Karpas-422 (cell line): ENCODE measurements at regions not wholly inside any gene's neighbourhood (a gene's known extent, or its start where the extent isn't known, plus 50 kb on each side); places are given as distances from the start of the nearest gene placed in this dataset.
A peak's percentile ranks its signal among the peaks of the same experiment; 100 is the strongest.

ENCODE experiments used
- DNase-seq: peaks from one replicate; pipeline ENCODE4 v3.0.0-alpha.2; 2015
- H2AFZ ChIP-seq: fragments of 200-600 bp; sonication (generic); 2 replicates; pipeline ENCODE4 v1.6.1; 2014; ENCODE audit warnings: antibody characterized with exemption, low read length, mixed read lengths
- H3K27ac ChIP-seq: fragments of 200-600 bp; sonication (generic); 2 replicates; pipeline ENCODE4 v1.5.1; 2014; ENCODE audit warnings: mild to moderate bottlenecking, low read length, moderate library complexity
- H3K27me3 ChIP-seq: fragments of 200-600 bp; sonication (generic); 2 replicates; pipeline ENCODE4 v1.6.1; 2014; ENCODE audit warnings: low read length, mixed read lengths
- H3K36me3 ChIP-seq: fragments of 200-600 bp; sonication (generic); 2 replicates; pipeline ENCODE4 v1.6.1; 2014; ENCODE audit warnings: low read length, mixed read lengths; ENCODE audit not compliant: insufficient read depth
- H3K4me1 ChIP-seq: fragments of 200-600 bp; sonication (generic); 2 replicates; pipeline ENCODE4 v1.6.1; 2014; ENCODE audit warnings: mild to moderate bottlenecking, low read length, mixed read lengths
- H3K4me2 ChIP-seq: fragments of 200-600 bp; sonication (generic); 2 replicates; pipeline ENCODE4 v1.6.1; 2014; ENCODE audit warnings: low read length, low read depth, mild to moderate bottlenecking; ENCODE audit not compliant: poor library complexity, severe bottlenecking
- H3K4me3 ChIP-seq: fragments of 200-600 bp; sonication (generic); 2 replicates; pipeline ENCODE4 v1.5.1; 2014; ENCODE audit warnings: mild to moderate bottlenecking, antibody characterized with exemption, low read length, mixed read lengths
- H3K79me2 ChIP-seq: fragments of 200-600 bp; sonication (generic); 2 replicates; pipeline ENCODE4 v1.6.1; 2014; ENCODE audit warnings: mild to moderate bottlenecking, low read length, mixed read lengths
- H3K9ac ChIP-seq: fragments of 200-600 bp; sonication (generic); 2 replicates; pipeline ENCODE4 v1.6.0; 2014; ENCODE audit warnings: low read length
- H3K9me2 ChIP-seq: fragments of 200-600 bp; sonication (generic), shearing (Covaris generic); replicated peaks from 2 replicates; pipeline ENCODE4 v1.6.0; 2014; ENCODE audit warnings: mild to moderate bottlenecking, low read length, moderate library complexity; ENCODE audit not compliant: insufficient read depth
- H3K9me3 ChIP-seq: fragments of 300-700, 200-600 bp; sonication (generic); 2 replicates; pipeline ENCODE4 v1.6.1; 2014; ENCODE audit warnings: low read length, mixed read lengths
- H4K20me1 ChIP-seq: fragments of 200-600 bp; sonication (generic); 2 replicates; pipeline ENCODE4 v1.6.1; 2014; ENCODE audit warnings: mild to moderate bottlenecking, antibody characterized with exemption, low read length, low read depth; ENCODE audit not compliant: insufficient read depth

DNA sequence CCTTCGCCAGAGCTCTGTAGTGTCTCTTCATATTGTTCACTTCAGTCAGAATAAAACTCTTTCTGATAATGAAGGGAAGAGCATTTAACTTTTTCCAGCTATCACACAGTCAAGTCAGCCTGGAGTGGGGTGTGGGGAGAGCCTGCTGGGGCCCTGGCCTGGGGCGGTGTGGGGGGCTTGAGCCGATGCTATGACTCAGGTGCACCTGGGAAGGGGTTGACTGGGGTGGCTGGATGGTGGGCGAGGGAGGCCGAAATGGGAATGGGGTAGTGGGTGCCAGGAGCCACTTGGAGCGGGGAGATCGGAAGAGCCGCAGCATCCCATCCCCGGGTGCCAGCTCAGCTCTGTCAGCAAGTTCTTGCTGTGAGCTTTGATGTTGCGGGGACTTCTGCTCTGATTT lies 100.9 kb downstream of the NXPE2 start:
- Histone ChIP-seq H3K4me1 (peaks cover 19% of the 10 kb centered on the region), H3K79me2 (no peaks in the 10 kb centered on the region), H3K4me3 (no peak overlapping the region), H4K20me1 (no peaks in the 10 kb centered on the region), H3K36me3 (no peaks in the 10 kb centered on the region), H3K27me3 (no peaks in the 10 kb centered on the region), H3K27ac (no peak overlapping the region), H3K9me3 (no peaks in the 10 kb centered on the region), H3K9me2 (no peaks in the 10 kb centered on the region), H3K9ac (no peak overlapping the region), H2AFZ (no peak overlapping the region), H3K4me2 (no peak overlapping the region)
- no peak for DNase-seq

DNA sequence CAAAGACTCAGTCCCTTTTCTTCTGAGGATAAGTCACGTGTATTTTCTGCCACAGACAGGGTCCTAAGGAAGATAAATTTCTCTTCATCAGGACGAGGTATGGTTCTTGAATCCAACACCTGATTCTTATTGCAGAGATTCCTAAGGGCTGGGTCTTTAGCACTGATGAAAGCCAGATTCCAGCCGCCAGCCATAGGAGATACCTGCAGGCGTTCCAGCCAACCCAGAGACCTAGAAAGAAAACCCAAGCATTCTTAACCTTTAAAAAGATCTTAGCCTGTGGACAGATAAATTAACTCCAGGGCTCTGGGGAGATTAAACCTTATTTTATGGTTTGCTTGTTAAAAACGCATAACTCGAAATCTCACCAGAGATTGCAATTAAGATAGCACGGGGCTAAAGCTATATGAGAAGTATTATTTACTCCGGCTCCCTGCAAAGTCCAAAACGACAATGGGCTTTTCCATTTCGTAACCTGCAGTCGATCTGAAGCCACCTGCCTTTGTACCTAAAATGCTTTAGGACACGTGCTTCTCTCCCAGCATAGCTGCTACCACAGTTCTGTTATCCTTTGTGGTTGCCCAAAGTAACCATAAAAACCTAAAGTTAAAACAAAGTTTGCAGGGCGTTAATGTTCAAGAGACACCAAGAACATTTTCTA lies 104.5 kb downstream of the NXPE2 start:
- Histone ChIP-seq H3K4me3 (no peak overlapping the region), H3K9ac (no peak overlapping the region)

DNA sequence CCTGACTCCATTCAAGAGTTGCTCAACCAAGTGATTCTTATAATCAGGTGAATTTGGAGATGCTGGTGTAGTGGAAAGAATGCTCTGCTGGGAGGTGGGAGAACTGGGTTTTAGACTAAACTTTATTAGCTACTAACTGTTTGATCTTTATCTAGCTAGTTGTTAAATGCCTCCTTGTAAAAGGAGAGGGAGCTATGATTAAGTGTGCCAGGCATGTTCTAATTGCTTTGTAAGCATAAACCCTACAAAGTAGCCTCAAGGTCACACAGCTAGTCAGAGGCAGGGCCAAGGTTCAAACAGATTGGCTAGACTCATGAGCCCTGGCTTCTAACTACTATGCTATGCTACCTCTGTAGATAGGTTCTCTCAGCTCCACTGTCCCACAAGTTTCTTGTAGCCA lies 105.5 kb downstream of the NXPE2 start:
- Histone ChIP-seq H3K4me2 (no peak overlapping the region), H3K4me1 (peaks cover 24% of the 10 kb centered on the region), H3K9me2 (no peaks in the 10 kb centered on the region), H3K27me3 (no peaks in the 10 kb centered on the region), H2AFZ (no peak overlapping the region), H3K9ac (no peak overlapping the region), H3K4me3 (no peak overlapping the region), H3K36me3 (no peaks in the 10 kb centered on the region), H3K9me3 (no peaks in the 10 kb centered on the region), H3K79me2 (no peaks in the 10 kb centered on the region), H4K20me1 (no peaks in the 10 kb centered on the region), H3K27ac (no peak overlapping the region)
- no peak for DNase-seq

More for the DNA sequence above, 104.5 kb downstream of the NXPE2 start:
- H4K20me1 ChIP-seq = no peaks in the 10 kb centered on the region
- peaks cover 28% of the 10 kb centered on the region for H3K4me1 ChIP-seq
- H3K79me2 ChIP-seq = no peaks in the 10 kb centered on the region
- H3K4me2 ChIP-seq = no peak overlapping the region
- H3K27ac ChIP-seq = no peak overlapping the region
- no peaks in the 10 kb centered on the region for H3K9me2 ChIP-seq
- DNase-seq = no peak
- no peaks in the 10 kb centered on the region for H3K27me3 ChIP-seq
- no peaks in the 10 kb centered on the region for H3K9me3 ChIP-seq
- H2AFZ ChIP-seq = no peak overlapping the region
- H3K36me3 ChIP-seq = no peaks in the 10 kb centered on the region

DNA sequence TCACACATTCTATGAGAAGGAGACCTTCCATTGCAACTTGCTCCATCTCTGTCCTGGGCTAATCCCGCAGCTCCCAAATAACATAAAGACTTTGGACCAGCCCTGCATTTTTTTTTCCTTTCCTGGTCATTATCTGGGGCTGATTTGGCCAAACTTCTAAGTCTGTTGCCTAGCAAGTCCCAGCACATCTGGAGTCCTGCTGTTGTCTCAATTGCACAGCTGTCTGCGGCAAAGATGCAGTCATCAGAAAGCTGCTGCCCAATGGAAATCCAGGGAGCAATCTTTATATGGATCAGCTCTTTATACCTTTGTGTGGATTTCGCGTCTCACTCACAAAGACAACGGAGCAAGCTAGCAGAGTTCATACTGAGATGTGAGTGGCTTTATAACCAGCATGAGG lies 105.9 kb downstream of the NXPE2 start:
- no peak overlapping the region for H2AFZ ChIP-seq
- no peaks in the 10 kb centered on the region for H3K36me3 ChIP-seq
- no peak overlapping the region for H3K9ac ChIP-seq

DNA sequence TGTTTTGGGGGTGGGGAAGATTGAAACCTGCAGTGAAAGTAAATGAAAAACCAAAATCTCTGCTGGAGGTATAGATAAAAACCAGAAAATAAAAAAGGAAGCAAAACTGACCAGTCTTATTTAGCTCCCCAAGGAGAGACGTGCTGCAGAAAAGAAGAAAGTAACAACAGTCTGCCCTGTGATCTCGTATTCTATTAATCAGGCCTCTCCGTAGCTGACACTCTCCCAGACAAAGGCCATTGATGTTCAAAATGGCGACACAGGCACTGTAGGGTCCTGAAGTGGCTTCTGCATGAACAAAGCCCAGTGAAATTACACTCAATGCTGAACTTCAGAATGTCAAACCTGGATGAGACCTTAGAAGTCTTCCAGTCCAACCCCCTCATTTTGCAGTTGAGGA lies 106.6 kb downstream of the NXPE2 start:
- H3K9me2 ChIP-seq = no peaks in the 10 kb centered on the region
- H3K79me2 ChIP-seq = no peaks in the 10 kb centered on the region
- no peaks in the 10 kb centered on the region for H3K27me3 ChIP-seq
- no peak overlapping the region for H3K4me2 ChIP-seq
- no peak overlapping the region for H3K9ac ChIP-seq
- H3K27ac ChIP-seq = no peak overlapping the region
- no peak overlapping the region for H2AFZ ChIP-seq
- peaks cover 24% of the 10 kb centered on the region for H3K4me1 ChIP-seq
- no peak overlapping the region for H3K4me3 ChIP-seq
- H4K20me1 ChIP-seq = no peaks in the 10 kb centered on the region
- peak; percentile 29 for DNase-seq
- H3K9me3 ChIP-seq = no peaks in the 10 kb centered on the region
- no peaks in the 10 kb centered on the region for H3K36me3 ChIP-seq

More for the DNA sequence above, 105.9 kb downstream of the NXPE2 start:
- Histone ChIP-seq H4K20me1 (no peaks in the 10 kb centered on the region), H3K4me3 (no peak overlapping the region), H3K27ac (no peak overlapping the region), H3K27me3 (no peaks in the 10 kb centered on the region), H3K4me1 (peaks cover 24% of the 10 kb centered on the region), H3K4me2 (no peak overlapping the region), H3K9me3 (no peaks in the 10 kb centered on the region), H3K79me2 (no peaks in the 10 kb centered on the region), H3K9me2 (no peaks in the 10 kb centered on the region)
- peak; percentile 29 for DNase-seq

DNA sequence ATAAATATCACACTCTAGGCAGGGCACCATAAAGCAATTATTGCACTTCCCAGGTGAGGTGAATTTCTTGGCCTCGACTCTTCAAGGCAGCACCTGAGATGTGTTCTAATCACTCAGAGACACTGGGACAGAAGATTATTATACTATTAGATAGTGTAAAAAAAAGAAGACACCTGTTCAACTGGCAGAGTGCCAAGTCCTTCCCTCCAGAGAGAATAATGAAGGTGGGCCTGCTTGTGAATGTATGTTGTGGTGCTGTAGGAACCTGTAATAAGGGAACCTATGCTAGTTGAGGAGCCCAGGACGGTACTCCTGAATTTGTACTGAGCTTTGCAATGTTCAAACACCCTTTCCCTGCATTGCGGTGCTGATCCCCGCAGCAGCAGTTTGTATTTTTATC lies 107.5 kb downstream of the NXPE2 start:
- peak; percentile 41 for DNase-seq
- Histone ChIP-seq H3K9me2 (no peaks in the 10 kb centered on the region), H3K79me2 (no peaks in the 10 kb centered on the region)

DNA sequence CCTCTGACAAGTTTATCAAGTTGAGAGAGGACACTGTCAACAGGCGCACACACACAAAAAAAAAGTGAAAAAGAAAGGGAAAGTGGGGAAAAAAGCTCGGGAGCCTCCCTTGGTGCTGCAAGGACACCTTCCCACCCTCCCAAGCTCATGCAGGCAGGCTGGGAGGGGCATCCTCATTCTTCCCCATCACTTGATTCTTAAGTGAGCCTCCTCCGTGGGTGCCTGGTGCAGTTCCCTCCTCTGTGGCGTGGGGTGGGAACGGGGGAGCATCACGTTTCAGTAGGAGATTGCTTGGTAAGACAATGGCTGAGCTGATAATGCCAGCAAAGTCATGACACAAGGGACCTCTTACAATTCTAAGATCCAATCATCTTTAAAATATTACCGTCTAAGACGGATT lies 108.8 kb downstream of the NXPE2 start:
- H3K9me2 ChIP-seq = no peaks in the 10 kb centered on the region
- DNase-seq = no peak
- no peak overlapping the region for H3K27ac ChIP-seq
- no peak overlapping the region for H3K9ac ChIP-seq
- no peaks in the 10 kb centered on the region for H3K79me2 ChIP-seq
- no peaks in the 10 kb centered on the region for H3K9me3 ChIP-seq
- H3K4me3 ChIP-seq = no peak overlapping the region
- no peaks in the 10 kb centered on the region for H4K20me1 ChIP-seq
- no peak overlapping the region for H2AFZ ChIP-seq
- H3K36me3 ChIP-seq = no peaks in the 10 kb centered on the region
- H3K27me3 ChIP-seq = no peaks in the 10 kb centered on the region
- H3K4me2 ChIP-seq = no peak overlapping the region
- peaks cover 15% of the 10 kb centered on the region for H3K4me1 ChIP-seq

More for the DNA sequence above, 107.5 kb downstream of the NXPE2 start:
- H3K9me3 ChIP-seq = no peaks in the 10 kb centered on the region
- no peak overlapping the region for H3K4me3 ChIP-seq
- H4K20me1 ChIP-seq = no peaks in the 10 kb centered on the region
- H3K27me3 ChIP-seq = no peaks in the 10 kb centered on the region
- no peak overlapping the region for H3K9ac ChIP-seq
- H3K36me3 ChIP-seq = no peaks in the 10 kb centered on the region
- H3K27ac ChIP-seq = no peak overlapping the region
- H3K4me1 ChIP-seq = peaks cover 15% of the 10 kb centered on the region
- no peak overlapping the region for H3K4me2 ChIP-seq
- no peak overlapping the region for H2AFZ ChIP-seq

DNA sequence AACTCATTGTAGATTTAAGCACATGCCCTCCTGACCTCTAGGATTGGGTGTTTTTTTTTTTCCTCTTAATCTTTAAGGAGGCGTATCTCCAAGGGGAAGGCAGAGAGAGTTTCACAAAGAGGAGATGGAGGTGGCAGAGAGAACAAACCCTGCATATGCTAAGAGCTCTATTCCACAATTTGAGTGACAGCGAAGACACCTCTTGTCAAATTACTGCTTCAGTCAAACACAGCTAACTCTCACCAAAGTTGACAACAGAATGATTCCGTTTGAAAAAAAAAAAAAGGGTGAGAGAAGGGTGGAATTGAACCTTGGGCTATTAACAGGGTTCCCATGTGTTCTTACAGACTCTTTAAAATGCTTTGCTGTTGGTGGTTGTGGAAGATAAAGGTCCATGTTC lies 112.6 kb downstream of the NXPE2 start:
- Histone ChIP-seq H3K9me2 (no peaks in the 10 kb centered on the region), H3K4me3 (no peak overlapping the region), H3K9me3 (no peaks in the 10 kb centered on the region), H3K4me2 (no peak overlapping the region), H3K36me3 (no peaks in the 10 kb centered on the region), H3K27ac (no peak overlapping the region), H2AFZ (no peak overlapping the region), H3K79me2 (no peaks in the 10 kb centered on the region), H3K4me1 (peaks cover 13% of the 10 kb centered on the region), H3K27me3 (no peaks in the 10 kb centered on the region), H3K9ac (no peak overlapping the region), H4K20me1 (no peaks in the 10 kb centered on the region)
- DNase-seq = no peak
